ENCODE measurements at regions not wholly inside any gene's neighbourhood (a gene's known extent, or its start where the extent isn't known, plus 50 kb on each side); places are given as distances from the start of the nearest gene placed in this dataset.

DNA sequence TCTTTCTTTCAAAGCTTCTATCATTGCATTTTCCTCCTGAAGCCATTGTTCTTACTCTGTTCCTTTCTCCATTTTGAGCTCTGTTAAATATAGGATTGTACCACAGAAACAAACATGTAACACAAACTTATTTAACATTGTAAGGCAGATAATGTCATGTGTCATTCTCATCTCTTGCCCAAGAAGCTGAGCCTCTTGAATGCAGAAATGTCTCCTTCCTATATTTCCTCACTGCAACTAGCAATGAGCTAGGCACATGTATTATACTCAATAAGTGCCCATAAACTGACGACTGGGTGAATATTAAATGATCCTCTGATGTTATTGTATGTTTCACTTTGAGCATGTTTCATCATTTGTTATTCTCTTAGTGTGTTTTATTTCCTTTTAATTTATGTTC is 56.7 kb upstream of the SLC7A11 start:
- DNase-seq: no peak

DNA sequence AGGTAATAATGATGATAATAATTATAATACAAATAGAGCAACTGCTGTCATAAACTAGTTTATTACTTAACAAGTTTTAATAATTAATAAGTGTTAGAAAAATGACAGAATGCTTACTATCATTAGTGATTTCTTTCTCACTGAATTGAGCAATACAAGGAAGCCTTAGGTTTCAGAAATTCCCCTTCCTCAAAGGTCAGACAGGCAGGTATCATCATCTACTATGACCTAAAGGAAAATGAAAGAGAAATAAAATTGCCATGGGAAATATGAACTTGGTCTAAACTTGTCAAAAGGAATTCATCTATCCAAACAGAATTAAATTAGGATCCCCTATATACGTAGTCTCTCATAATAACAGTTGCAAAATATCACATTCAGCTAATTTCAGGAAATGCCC is 56.3 kb upstream of the SLC7A11 start:
- no peak for DNase-seq

DNA sequence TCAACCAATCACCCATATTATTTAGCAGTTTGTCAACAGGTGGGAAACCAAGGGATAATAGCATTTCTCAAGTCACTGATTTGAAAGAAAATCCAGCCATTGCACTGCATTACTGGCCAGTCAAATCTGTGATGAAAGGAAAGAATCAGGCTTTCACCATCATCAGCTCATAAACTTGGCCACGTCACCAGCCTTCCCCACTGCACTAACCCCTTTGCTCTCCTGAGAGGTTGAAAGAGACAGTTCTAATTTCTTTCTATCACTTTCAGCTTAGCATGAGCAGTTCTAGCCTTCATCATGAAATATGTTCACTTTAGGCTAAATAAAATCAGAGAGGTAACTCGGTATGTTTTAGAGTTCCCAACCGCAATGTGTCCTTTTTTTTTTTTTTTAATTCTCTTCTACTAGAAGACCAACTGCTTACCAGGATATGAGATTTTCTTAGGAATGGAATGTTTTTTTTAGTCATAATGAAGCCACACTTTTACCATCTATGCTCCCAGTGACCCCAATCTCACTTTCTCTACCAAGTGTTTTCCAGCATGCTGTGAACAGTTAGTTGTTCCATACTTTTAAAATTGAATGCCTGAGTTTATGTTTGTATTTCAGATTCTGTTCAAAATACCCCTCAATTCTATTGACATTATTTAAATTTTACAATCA is 55.7 kb upstream of the SLC7A11 start:
- DNase-seq: no peak

DNA sequence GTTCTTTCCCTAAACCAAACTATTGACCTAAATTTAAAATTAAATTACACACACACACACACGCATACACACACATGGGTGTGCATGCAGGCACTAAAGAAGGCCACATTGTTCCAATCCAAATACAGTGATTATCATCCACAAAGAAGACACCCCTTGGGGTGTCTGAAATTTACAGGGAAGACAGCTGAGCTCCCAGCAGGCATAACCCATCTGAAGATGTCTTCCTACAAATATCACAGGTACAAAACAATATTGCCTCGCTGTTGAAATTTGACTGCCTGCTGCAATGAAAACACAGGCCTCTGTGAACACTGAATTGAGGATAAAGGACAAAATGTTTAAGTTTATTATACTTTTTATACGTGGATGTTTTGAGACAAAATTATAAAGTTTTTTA is 50.2 kb upstream of the SLC7A11 start:
- DNase-seq: no peak

Data from NCI-H187 (cell line).